IMR-90 (cell line): ENCODE measurements at regions not wholly inside any gene's neighbourhood (a gene's known extent, or its start where the extent isn't known, plus 50 kb on each side); places are given as distances from the start of the nearest gene placed in this dataset.

Source experiments
- ATAC-seq: fragments of 200-7000 bp; cut with Tn5 transposase; 2 replicates; pipeline ENCODE4 v1.9.1; 2020; ENCODE audit warnings: low read depth, mild to moderate bottlenecking, moderate library complexity
- BruUV-seq: library from RNA; stranded (reverse); fragments of 400-500 nt; replicated peaks from 2 replicates; lab custom pipeline; 2021; lab: Mats Ljungman, UMichigan
- CTCF ChIA-PET: fragments of 300-600 bp; formaldehyde crosslinking; extraction: SDS; loops from one replicate; lab custom pipeline; 2021; ENCODE audit warnings: antibody characterized with exemption; lab: Yijun Ruan, JAX
- POLR2A ChIA-PET: fragments of 300-600 bp; sonication (Branson Sonifier 250); formaldehyde crosslinking; loops from one replicate; lab custom pipeline; 2022; ENCODE audit warnings: antibody characterized with exemption; ENCODE audit not compliant: unreplicated experiment; lab: Charles Lee
- DNase-seq: peaks from one replicate; pipeline ENCODE4 v3.0.0; 2013
- H2AFZ ChIP-seq: replicated peaks from 2 replicates; pipeline ENCODE3; 2013; ENCODE audit warnings: low read length, mild to moderate bottlenecking; ENCODE audit not compliant: poor library complexity
- H2AK5ac ChIP-seq: 2 replicates; pipeline ENCODE4 v1.6.1; 2013; ENCODE audit warnings: low read depth, low read length, inconsistent platforms
- H2AK9ac ChIP-seq: replicated peaks from 2 replicates; pipeline ENCODE3; 2013; ENCODE audit warnings: mild to moderate bottlenecking, low read depth, low read length, moderate library complexity; ENCODE audit not compliant: poor library complexity
- H2BK120ac ChIP-seq: 2 replicates; pipeline ENCODE4 v1.6.1; 2013; ENCODE audit warnings: low read depth, low read length, inconsistent platforms
- H2BK15ac ChIP-seq: 3 replicates; pipeline ENCODE4 v1.6.1; 2013; ENCODE audit warnings: low read depth, low read length, inconsistent platforms
- H2BK20ac ChIP-seq: 2 replicates; pipeline ENCODE4 v1.6.1; 2013; ENCODE audit warnings: low read depth, mild to moderate bottlenecking, inconsistent platforms, low read length, moderate library complexity
- H2BK5ac ChIP-seq: 2 replicates; pipeline ENCODE4 v1.6.1; 2013; ENCODE audit warnings: mild to moderate bottlenecking, low read depth, low read length, inconsistent platforms; ENCODE audit not compliant: poor library complexity, severe bottlenecking
- H3K14ac ChIP-seq: replicated peaks from 2 replicates; pipeline ENCODE4 v1.6.1; 2013; ENCODE audit warnings: low read depth, low read length, inconsistent platforms
- H3K18ac ChIP-seq: 2 replicates; pipeline ENCODE4 v1.6.1; 2013; ENCODE audit warnings: low read depth, low read length, control low read depth
- H3K23ac ChIP-seq: 2 replicates; pipeline ENCODE4 v1.6.1; 2013; ENCODE audit warnings: low read depth, low read length, inconsistent platforms
- H3K27ac ChIP-seq: 2 replicates; pipeline ENCODE4 v1.5.1; 2013; ENCODE audit warnings: mild to moderate bottlenecking, control low read depth, low read length; ENCODE audit not compliant: insufficient read depth
- H3K27me3 ChIP-seq: 2 replicates; pipeline ENCODE4 v1.6.1; 2013; ENCODE audit warnings: low read length; ENCODE audit not compliant: control insufficient read depth, insufficient read depth
- H3K36me3 ChIP-seq: 2 replicates; pipeline ENCODE4 v1.6.1; 2013; ENCODE audit warnings: low read length, mixed read lengths; ENCODE audit not compliant: control insufficient read depth, insufficient read depth
- H3K4ac ChIP-seq: 2 replicates; pipeline ENCODE4 v1.6.1; 2013; ENCODE audit warnings: low read depth, low read length, inconsistent platforms
- H3K4me1 ChIP-seq: 2 replicates; pipeline ENCODE4 v1.6.1; 2013; ENCODE audit warnings: low read length, mixed read lengths; ENCODE audit not compliant: control insufficient read depth, insufficient read depth
- H3K4me2 ChIP-seq: 2 replicates; pipeline ENCODE4 v1.6.1; 2013; ENCODE audit warnings: low read depth, mild to moderate bottlenecking, control low read depth, low read length, moderate library complexity
- H3K4me3 ChIP-seq: 2 replicates; pipeline ENCODE4 v1.5.1; 2013; ENCODE audit warnings: low read depth, mild to moderate bottlenecking, control low read depth, low read length, moderate library complexity; ENCODE audit not compliant: insufficient read depth
- H3K56ac ChIP-seq: 2 replicates; pipeline ENCODE4 v1.6.1; 2013; ENCODE audit warnings: low read length, inconsistent platforms; ENCODE audit not compliant: insufficient read depth; ENCODE audit errors: extremely low read depth
- H3K79me1 ChIP-seq, 2 experiments: 2 replicates each; pipeline ENCODE4 v1.6.1; 2013; ENCODE audit warnings: low read length in 2 of 2, inconsistent platforms in 1 of 2, low read depth in 1 of 2
- H3K9ac ChIP-seq: 2 replicates; pipeline ENCODE4 v1.6.1; 2013; ENCODE audit warnings: low read depth, low read length, control low read depth
- H3K9me1 ChIP-seq: 2 replicates; pipeline ENCODE4 v1.6.1; 2013; ENCODE audit warnings: low read length, inconsistent platforms; ENCODE audit not compliant: insufficient read depth
- H3K9me3 ChIP-seq: 2 replicates; pipeline ENCODE4 v1.6.1; 2013; ENCODE audit warnings: low read length; ENCODE audit not compliant: control insufficient read depth, insufficient read depth
- H4K20me1 ChIP-seq: 2 replicates; pipeline ENCODE4 v1.6.1; 2013; ENCODE audit warnings: low read length, inconsistent platforms; ENCODE audit not compliant: insufficient read depth
- H4K5ac ChIP-seq: 2 replicates; pipeline ENCODE4 v1.6.1; 2013; ENCODE audit warnings: mild to moderate bottlenecking, low read depth, low read length, control low read depth
- H4K8ac ChIP-seq, 2 experiments: 2 replicates each; pipeline ENCODE4 v1.6.1; 2013; ENCODE audit warnings: low read depth in 2 of 2, low read length in 2 of 2, control low read depth in 1 of 2, inconsistent platforms in 1 of 2
- H4K91ac ChIP-seq: 2 replicates; pipeline ENCODE4 v1.6.1; 2013; ENCODE audit warnings: low read depth, low read length, inconsistent platforms; ENCODE audit not compliant: insufficient read depth
- CEBPB ChIP-seq: IDR thresholded peaks from 2 replicates; pipeline ENCODE4 v1.6.1; 2012; ENCODE audit warnings: low read depth, low read length, improper control_type of control experiment
- CHD1 ChIP-seq: IDR thresholded peaks from 2 replicates; pipeline ENCODE4 v1.6.1; 2012; ENCODE audit warnings: low read depth, low read length, improper control_type of control experiment
- FOS ChIP-seq: fragments of 150-350 bp; IDR thresholded peaks from 2 replicates; pipeline ENCODE4 v1.6.1; 2016; ENCODE audit warnings: low read depth, low read length
- MAFK ChIP-seq: IDR thresholded peaks from 2 replicates; pipeline ENCODE4 v1.6.1; 2012; ENCODE audit warnings: low read depth, low read length, improper control_type of control experiment
- MAZ ChIP-seq: IDR thresholded peaks from 2 replicates; pipeline ENCODE4 v1.6.1; 2012; ENCODE audit warnings: low read depth, mild to moderate bottlenecking, low read length, improper control_type of control experiment, moderate library complexity, borderline replicate concordance
- MXI1 ChIP-seq: IDR thresholded peaks from 2 replicates; pipeline ENCODE4 v1.6.1; 2012; ENCODE audit warnings: low read depth, mild to moderate bottlenecking, low read length, moderate library complexity, borderline replicate concordance
- POLR2A ChIP-seq: IDR thresholded peaks from 2 replicates; pipeline ENCODE4 v1.6.1; 2012; ENCODE audit warnings: mild to moderate bottlenecking, low read depth, low read length
- RAD21 ChIP-seq: IDR thresholded peaks from 2 replicates; pipeline ENCODE4 v1.6.1; 2012; ENCODE audit warnings: low read length, improper control_type of control experiment
- WGBS, 2 experiments: methylation state at CpG; one replicate each; pipeline versions ENCODE4 v1.1.5 to v1.1.7; 2013; ENCODE audit warnings: missing lambda C conversion rate in 2 of 2; ENCODE audit not compliant: insufficient read length in 1 of 2; ENCODE audit errors: extremely low coverage in 2 of 2; 5-methylcytosine and 5-hydroxymethylcytosine counted together
- dilution Hi-C: fragments of 300-500 bp; cut with HindIII; formaldehyde crosslinking; loops from one replicate; pipeline ENCODE4 v1.14.3; 2018; ENCODE audit warnings: low sequenced_read_pairs; ENCODE audit not compliant: unreplicated experiment
- in situ Hi-C: fragments of 300-500 bp; cut with MboI; formaldehyde crosslinking; loops from 3 replicates; pipeline ENCODE4 v1.14.3; 2019; ENCODE audit warnings: low sequenced_read_pairs, inconsistent platforms, mixed read lengths
- intact Hi-C: fragments of 100-400 bp; cut with micrococcal nuclease; formaldehyde crosslinking; loops from 2 replicates; pipeline ENCODE4 v1.10.0; 2022
- TF ChIP-seq, protein P1 (sequence below): conservative IDR thresholded peaks from 2 replicates; pipeline ENCODE4 v1.5.1; 2012; ENCODE audit warnings: mild to moderate bottlenecking, low read depth, low read length, improper control_type of control experiment

DNA sequence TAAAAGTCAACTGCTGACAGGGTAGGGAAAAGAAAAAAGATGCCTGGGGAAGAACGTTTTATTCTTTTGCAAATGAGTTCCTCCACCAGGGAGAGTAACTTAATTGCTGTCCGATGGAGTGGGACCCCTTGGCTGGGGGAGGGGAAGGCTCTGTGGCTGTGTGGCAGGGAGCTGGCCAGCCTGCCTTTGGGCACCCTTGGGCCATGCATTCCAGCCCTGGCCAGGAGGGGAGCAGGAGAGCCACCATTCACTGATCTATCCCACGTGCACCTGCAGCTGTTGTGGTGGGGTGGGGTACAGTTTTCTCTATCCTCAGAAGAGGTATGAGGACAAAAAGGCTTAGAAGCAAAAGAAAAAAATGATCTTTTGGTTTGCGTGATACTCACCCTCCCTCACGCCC is 116.9 kb downstream of the KCNK1 start:
- Histone ChIP-seq H2AK9ac (no peak overlapping the region), H2BK20ac (no peak overlapping the region), H3K4me1 (no peaks in the 10 kb centered on the region), H3K36me3 (no peaks in the 10 kb centered on the region), H3K23ac (no peak overlapping the region), H3K4ac (no peak overlapping the region), H3K79me1 (no peaks in the 10 kb centered on the region), H2BK120ac (no peak overlapping the region), H3K4me2 (no peak overlapping the region), H3K9ac (no peak overlapping the region), H4K5ac (no peak overlapping the region), H3K4me3 (no peak overlapping the region), H3K18ac (no peak overlapping the region), H2BK15ac (no peak overlapping the region), H4K20me1 (no peaks in the 10 kb centered on the region), H4K8ac (no peak overlapping the region), H2BK5ac (no peak overlapping the region), H4K91ac (no peak overlapping the region), H2AK5ac (no peak overlapping the region), H3K27ac (no peak overlapping the region), H3K14ac (no peak overlapping the region), H3K27me3 (no peaks in the 10 kb centered on the region), H3K9me3 (peaks cover 14% of the 10 kb centered on the region), H2AFZ (no peak overlapping the region), H3K56ac (no peak overlapping the region), H3K9me1 (no peaks in the 10 kb centered on the region)
- dilution Hi-C loops, result no loop called here
- DNase-seq (no peak), ATAC-seq (no peak)
- no peak for TF ChIP-seq MAFK
- TF ChIP-seq FOS, result no peak
- TF ChIP-seq RAD21, result no peak
- TF ChIP-seq MAZ, result no peak
- TF ChIP-seq CHD1, result no peak
- no peak for TF ChIP-seq CEBPB
- TF ChIP-seq, protein P1, sequence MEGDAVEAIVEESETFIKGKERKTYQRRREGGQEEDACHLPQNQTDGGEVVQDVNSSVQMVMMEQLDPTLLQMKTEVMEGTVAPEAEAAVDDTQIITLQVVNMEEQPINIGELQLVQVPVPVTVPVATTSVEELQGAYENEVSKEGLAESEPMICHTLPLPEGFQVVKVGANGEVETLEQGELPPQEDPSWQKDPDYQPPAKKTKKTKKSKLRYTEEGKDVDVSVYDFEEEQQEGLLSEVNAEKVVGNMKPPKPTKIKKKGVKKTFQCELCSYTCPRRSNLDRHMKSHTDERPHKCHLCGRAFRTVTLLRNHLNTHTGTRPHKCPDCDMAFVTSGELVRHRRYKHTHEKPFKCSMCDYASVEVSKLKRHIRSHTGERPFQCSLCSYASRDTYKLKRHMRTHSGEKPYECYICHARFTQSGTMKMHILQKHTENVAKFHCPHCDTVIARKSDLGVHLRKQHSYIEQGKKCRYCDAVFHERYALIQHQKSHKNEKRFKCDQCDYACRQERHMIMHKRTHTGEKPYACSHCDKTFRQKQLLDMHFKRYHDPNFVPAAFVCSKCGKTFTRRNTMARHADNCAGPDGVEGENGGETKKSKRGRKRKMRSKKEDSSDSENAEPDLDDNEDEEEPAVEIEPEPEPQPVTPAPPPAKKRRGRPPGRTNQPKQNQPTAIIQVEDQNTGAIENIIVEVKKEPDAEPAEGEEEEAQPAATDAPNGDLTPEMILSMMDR, result no peak
- no peak for TF ChIP-seq MXI1
- no peak for TF ChIP-seq POLR2A
- in situ Hi-C loops, result no loop called here
- BruUV-seq, result no TSS peak
- CTCF ChIA-PET, result no interaction called here
- no CpG with 5 or more reads among the region's 5 CpGs for WGBS, 2 experiments
- POLR2A ChIA-PET, result no interaction called here
- intact Hi-C loops, result no loop called here
